Stimulated activated CD4-positive, alpha-beta T cell treated with anti-CD3 and anti-CD28 coated beads, TNF-alpha, amount 100 ng/mL, for 4 hours (primary cell): ENCODE measurements at regions not wholly inside any gene's neighbourhood (a gene's known extent, or its start where the extent isn't known, plus 50 kb on each side); places are given as distances from the start of the nearest gene placed in this dataset.
"Not testable (repeated sequence)": the region's sequence is repeated elsewhere in the genome, so short reads cannot be mapped to it uniquely, and the experiment has no call there.

ENCODE experiments used
- DNase-seq, 3 experiments: peaks; one replicate each; pipeline ENCODE4 v3.0.0-alpha.2; 2020; ENCODE audit warnings: low read depth in 3 of 3

DNA sequence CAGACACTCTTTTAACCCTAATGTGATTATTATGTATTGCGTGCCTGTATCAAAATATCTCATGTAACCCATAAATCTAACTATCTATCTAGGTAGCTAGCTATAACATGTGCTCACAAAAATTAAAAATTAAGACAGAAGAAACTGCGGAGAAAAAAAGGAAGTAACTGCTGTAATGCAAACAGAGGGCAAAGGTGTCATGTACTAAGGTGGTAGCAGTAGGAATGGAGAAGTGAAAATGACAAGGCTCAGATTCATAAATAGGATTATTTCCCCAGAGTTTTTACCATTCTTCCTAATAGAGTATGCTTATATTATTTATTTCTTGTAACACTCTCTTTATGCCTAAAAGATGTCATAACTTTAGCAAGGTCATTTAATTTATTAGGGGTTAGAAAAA, 1527.5 kb upstream of the C9orf72 start:
- DNase-seq, result no peak

- DNase-seq, result not testable (repeated sequence)
These were observed 1530.9 kb upstream of the C9orf72 start for GRCh38 chr9:29104166-29104565.

- DNase-seq, result no peak
These were observed 1545.3 kb upstream of the C9orf72 start for GRCh38 chr9:29118555-29118954.

DNA sequence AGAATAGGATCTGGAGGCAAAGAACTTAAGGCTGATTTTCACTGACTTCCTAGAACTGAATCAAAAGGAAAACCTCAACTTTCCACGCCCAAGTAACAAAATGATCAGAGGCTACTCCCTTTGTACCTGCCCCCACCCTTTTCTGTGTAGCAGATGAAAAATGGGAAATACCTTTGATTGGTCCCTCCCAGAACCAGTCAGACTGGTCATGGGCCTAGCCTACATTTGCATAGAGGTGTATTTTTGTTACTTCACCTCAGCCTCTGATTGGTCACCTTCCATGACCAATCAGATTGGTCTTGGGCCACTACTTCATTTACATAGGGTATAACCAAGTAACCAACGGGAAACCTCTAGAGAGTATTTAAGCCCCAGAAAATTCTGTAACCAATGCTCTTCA, 1553.5 kb upstream of the C9orf72 start:
- DNase-seq, result no peak

DNA sequence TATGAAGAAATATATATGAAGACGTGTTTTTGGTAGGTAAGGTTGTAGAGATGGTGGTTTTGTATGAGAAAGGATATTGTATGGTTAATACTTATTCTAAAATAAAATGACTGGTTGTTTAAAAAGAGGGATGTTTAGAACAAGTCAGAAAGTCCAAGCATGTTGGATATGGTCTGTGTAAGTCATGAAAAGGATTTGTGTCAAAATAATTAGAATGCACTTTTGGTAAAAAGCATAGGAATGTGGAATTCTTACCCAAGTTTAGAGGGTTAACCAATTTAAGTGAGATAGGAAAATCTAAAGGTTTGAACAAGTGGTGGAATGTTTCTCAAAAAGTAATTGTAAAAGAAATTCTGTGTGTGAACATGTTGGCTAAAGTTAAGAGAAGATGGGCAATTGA, 1556.5 kb upstream of the C9orf72 start:
- DNase-seq, result no peak

- no peak for DNase-seq
These were observed 1571.2 kb upstream of the C9orf72 start for GRCh38 chr9:29144476-29144875.

DNA sequence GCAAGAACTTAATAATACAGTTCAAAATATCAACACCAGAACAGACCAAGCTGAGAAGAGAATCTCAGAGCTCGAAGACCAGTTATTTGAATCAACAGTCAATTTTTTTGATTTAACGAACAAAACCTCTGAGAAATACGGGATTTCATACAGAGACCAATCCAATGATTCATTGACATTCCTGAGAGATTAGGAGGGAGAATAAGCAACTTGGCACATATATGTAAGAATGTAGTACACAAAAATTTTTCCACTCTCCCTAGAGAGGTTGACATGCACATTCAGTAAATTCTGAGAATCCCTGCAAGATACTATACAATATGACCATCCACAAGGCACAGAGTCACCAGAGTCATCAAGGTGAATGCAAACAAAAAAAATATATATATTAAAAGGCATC, 1577.3 kb upstream of the C9orf72 start:
- no peak for DNase-seq

DNA sequence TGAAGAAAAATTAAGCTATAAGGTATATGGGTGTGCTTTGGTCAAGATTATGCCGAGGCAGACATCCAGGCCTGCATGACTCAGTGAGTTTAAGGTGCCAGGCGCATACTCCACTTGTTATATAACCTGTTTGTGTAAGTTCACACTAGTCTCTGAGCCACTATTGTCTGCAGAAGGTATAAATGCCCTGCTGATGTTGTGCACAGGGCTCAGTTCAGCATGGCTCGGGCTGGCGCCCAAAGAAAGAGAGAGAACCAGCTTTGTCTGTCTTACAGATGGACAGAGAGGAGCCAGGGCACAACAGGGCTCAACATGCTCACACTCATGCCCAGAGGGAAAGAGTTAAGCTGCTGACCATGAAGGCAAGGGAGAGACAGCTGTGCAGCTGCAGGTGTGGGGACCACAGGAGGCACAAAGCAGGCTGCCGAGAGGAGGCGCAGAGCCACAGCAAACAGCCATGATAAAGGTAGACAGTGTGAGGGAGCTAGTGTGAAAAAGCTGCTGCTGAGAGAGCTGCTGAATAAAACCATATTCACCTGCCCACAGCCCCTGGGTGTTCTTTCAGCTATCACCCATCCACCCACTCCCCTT, 1587.6 kb upstream of the C9orf72 start:
- DNase-seq, result no peak

DNA sequence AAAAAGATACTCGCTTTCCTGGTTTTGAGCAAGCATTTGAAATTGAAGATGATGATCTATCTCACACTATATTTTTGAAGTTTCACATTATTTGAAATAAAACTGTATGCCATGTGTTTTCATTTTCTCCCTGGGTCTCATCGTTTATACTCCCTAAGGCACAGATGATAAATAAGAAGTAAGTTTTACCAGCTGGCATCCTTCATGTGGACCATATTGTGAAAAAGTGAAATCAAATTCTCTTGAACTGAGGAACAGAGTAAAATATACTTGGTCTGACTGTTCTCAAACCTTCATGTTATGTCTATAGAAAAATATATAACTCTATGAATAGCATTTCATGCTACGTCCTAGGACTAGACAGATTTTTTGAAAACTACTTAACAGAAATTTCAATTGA, 1600.9 kb upstream of the C9orf72 start:
- DNase-seq, result no peak

DNA sequence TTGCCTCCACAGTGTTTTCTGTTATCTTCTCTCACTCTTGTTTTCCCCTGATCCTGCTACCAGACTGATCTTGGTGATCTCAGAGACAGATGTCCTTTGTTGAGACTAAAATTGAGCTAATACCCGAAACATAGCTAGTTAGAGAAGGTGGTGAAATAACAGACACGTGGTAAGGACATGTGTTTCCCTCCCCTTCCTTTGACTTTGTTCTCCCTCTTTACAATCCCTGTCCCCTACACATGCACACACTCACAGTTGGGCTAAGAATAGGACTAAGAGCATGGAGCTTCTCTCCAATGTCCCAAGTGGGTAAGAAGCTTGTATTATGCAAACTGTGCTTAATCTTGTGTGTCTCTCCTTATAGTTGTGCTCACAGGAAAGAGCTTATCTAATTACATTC, 1603.0 kb upstream of the C9orf72 start:
- DNase-seq, result no peak

- DNase-seq, result no peak
These were observed 1603.5 kb upstream of the C9orf72 start for GRCh38 chr9:29176786-29177185.

DNA sequence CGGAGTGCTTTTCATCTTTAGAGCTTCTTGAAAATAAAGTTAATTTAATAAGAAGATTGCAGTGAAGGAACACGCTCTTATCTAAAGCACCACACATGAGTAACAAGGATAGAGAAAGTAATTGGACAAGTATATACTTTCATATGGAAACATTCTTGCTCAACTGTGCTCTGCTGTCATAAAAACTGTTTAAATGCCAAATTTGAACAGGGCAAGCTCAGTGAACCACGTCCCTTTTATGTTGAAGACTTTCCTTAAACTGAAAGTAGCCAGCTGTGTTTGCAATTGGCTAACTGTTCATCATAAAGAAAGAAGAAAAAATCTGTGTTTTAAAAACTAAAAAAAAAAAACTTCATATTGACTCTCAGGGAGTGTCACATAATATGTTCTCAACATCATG, 1610.7 kb upstream of the C9orf72 start:
- DNase-seq, result no peak

- DNase-seq, result not testable (repeated sequence)
These were observed 1615.5 kb upstream of the C9orf72 start for GRCh38 chr9:29188771-29189170.

DNA sequence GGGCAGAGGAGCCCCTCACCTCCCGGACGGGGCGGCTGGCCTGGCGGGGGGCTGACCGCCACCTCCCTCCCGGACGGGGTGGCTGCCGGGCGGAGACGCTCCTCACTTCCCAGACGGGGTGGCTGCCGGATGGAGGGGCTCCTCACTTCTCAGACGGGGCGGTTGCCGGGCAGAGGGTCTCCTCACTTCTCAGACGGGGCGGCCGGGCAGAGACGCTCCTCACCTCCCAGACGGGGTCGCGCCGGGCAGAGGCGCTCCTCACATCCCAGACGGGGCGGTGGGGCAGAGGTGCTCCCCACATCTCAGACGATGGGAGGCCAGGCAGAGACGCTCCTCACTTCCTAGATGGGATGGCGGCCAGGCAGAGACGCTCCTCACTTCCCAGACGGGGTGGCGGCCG, 1615.9 kb upstream of the C9orf72 start:
- not testable (repeated sequence) for DNase-seq

DNA sequence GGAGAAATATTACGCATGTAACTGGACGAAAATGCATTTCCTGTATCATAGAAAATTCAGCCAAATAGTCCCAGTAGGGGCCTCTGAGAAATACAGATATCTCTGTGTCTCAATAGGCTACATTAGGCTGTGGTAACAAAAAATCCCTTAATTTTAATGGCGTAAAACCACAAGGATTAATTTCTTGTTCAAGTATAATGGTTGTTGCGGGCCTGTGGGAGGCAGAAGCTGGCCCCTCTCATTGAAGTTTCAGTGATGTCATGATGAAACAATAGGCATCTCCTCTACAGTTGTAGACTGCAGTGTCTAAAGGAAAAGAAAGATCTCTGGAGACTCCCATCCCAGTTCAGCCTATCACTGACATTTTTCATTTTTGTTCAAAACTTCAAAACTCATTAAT, 1625.6 kb upstream of the C9orf72 start:
- DNase-seq, result no peak

DNA sequence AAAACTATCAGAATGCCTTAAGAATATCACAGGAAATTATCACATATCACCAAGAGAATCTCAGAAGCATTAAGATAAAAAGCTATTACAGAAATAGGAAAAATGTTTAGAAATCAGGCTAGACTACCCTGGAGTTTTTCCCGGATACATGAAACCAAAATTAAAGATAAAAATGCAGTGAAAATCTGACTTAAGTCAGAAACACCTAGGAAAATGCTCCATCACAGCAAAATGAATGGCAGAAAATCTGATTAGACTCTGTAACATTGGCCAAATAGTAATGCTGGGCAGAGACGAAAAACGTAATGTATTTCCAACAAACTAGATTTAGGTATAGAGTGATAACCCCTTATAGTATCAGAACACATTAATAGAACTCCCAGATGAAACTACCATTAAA, 1626.7 kb upstream of the C9orf72 start:
- DNase-seq, result no peak

GRCh38 chr9:29200650-29201049, 1627.4 kb upstream of the C9orf72 start:
- no peak for DNase-seq

- DNase-seq, result no peak
These were observed 1630.1 kb upstream of the C9orf72 start for GRCh38 chr9:29203244-29203930.

GRCh38 chr9:29208670-29209069, 1635.4 kb upstream of the C9orf72 start:
- DNase-seq, result no peak

GRCh38 chr9:29209748-29210291, 1636.5 kb upstream of the C9orf72 start:
- no peak for DNase-seq

- no peak for DNase-seq
These were observed 1637.8 kb upstream of the C9orf72 start for GRCh38 chr9:29211003-29211579.

GRCh38 chr9:29211580-29212396, 1638.5 kb upstream of the C9orf72 start:
- DNase-seq, result no peak
